ENCODE measurements at regions not wholly inside any gene's neighbourhood (a gene's known extent, or its start where the extent isn't known, plus 50 kb on each side); places are given as distances from the start of the nearest gene placed in this dataset.
"Not testable (repeated sequence)": the region's sequence is repeated elsewhere in the genome, so short reads cannot be mapped to it uniquely, and the experiment has no call there.

- H3K4me3 ChIP-seq (ENCODE audit: low read length): no peak overlapping the region
- H3K36me3 ChIP-seq (ENCODE audit: control insufficient read depth, insufficient read depth, low read length, severe bottlenecking): no peaks in the 10 kb centered on the region
- no peaks in the 10 kb centered on the region for H3K27me3 ChIP-seq (replicated peaks; ENCODE audit: control insufficient read depth, insufficient read depth, low read length)
- H3K9ac ChIP-seq (ENCODE audit: low read length): no peak overlapping the region
- no peaks in the 10 kb centered on the region for H3K4me1 ChIP-seq (ENCODE audit: control insufficient read depth, insufficient read depth, low read length)
- H3K9me3 ChIP-seq (ENCODE audit: control insufficient read depth, low read length): no peaks in the 10 kb centered on the region
- no peak for DNase-seq (ENCODE audit: low read depth)
These were observed 197.3 kb downstream of the ANKRD30B start for GRCh38 chr18:14945286-14945685.

- H3K36me3 ChIP-seq (ENCODE audit: control insufficient read depth, insufficient read depth, low read length, severe bottlenecking): no peaks in the 10 kb centered on the region
- DNase-seq (ENCODE audit: low read depth): no peak
- H3K27me3 ChIP-seq (replicated peaks; ENCODE audit: control insufficient read depth, insufficient read depth, low read length): no peaks in the 10 kb centered on the region
- no peaks in the 10 kb centered on the region for H3K4me1 ChIP-seq (ENCODE audit: control insufficient read depth, insufficient read depth, low read length)
- no peaks in the 10 kb centered on the region for H3K9me3 ChIP-seq (ENCODE audit: control insufficient read depth, low read length)
- no peak overlapping the region for H3K4me3 ChIP-seq (ENCODE audit: low read length)
- H3K9ac ChIP-seq (ENCODE audit: low read length): no peak overlapping the region
These were observed 198.0 kb downstream of the ANKRD30B start for GRCh38 chr18:14945984-14946383.

- H3K4me1 ChIP-seq (ENCODE audit: control insufficient read depth, insufficient read depth, low read length); H3K27me3 ChIP-seq (replicated peaks; ENCODE audit: control insufficient read depth, insufficient read depth, low read length); DNase-seq (ENCODE audit: low read depth); H3K9ac ChIP-seq (ENCODE audit: low read length); H3K36me3 ChIP-seq (ENCODE audit: control insufficient read depth, insufficient read depth, low read length, severe bottlenecking); H3K4me3 ChIP-seq (ENCODE audit: low read length); H3K9me3 ChIP-seq (ENCODE audit: control insufficient read depth, low read length): not testable (repeated sequence)
These were observed 198.9 kb downstream of the ANKRD30B start for GRCh38 chr18:14946741-14947470.

- no peak for DNase-seq (ENCODE audit: low read depth)
- Histone ChIP-seq H3K9ac (ENCODE audit: low read length) (no peak overlapping the region), H3K9me3 (ENCODE audit: control insufficient read depth, low read length) (no peaks in the 10 kb centered on the region), H3K4me1 (ENCODE audit: control insufficient read depth, insufficient read depth, low read length) (no peaks in the 10 kb centered on the region), H3K4me3 (ENCODE audit: low read length) (no peak overlapping the region), H3K27me3 (replicated peaks; ENCODE audit: control insufficient read depth, insufficient read depth, low read length) (no peaks in the 10 kb centered on the region), H3K36me3 (ENCODE audit: control insufficient read depth, insufficient read depth, low read length, severe bottlenecking) (no peaks in the 10 kb centered on the region)
These were observed 199.7 kb downstream of the ANKRD30B start for GRCh38 chr18:14947482-14948162.

- H3K4me1 ChIP-seq (ENCODE audit: control insufficient read depth, insufficient read depth, low read length): no peaks in the 10 kb centered on the region
- no peak overlapping the region for H3K9ac ChIP-seq (ENCODE audit: low read length)
- H3K4me3 ChIP-seq (ENCODE audit: low read length): no peak overlapping the region
- no peaks in the 10 kb centered on the region for H3K9me3 ChIP-seq (ENCODE audit: control insufficient read depth, low read length)
- DNase-seq (ENCODE audit: low read depth): no peak
- no peaks in the 10 kb centered on the region for H3K27me3 ChIP-seq (replicated peaks; ENCODE audit: control insufficient read depth, insufficient read depth, low read length)
- no peaks in the 10 kb centered on the region for H3K36me3 ChIP-seq (ENCODE audit: control insufficient read depth, insufficient read depth, low read length, severe bottlenecking)
These were observed 200.2 kb downstream of the ANKRD30B start for GRCh38 chr18:14948163-14948540.

DNA sequence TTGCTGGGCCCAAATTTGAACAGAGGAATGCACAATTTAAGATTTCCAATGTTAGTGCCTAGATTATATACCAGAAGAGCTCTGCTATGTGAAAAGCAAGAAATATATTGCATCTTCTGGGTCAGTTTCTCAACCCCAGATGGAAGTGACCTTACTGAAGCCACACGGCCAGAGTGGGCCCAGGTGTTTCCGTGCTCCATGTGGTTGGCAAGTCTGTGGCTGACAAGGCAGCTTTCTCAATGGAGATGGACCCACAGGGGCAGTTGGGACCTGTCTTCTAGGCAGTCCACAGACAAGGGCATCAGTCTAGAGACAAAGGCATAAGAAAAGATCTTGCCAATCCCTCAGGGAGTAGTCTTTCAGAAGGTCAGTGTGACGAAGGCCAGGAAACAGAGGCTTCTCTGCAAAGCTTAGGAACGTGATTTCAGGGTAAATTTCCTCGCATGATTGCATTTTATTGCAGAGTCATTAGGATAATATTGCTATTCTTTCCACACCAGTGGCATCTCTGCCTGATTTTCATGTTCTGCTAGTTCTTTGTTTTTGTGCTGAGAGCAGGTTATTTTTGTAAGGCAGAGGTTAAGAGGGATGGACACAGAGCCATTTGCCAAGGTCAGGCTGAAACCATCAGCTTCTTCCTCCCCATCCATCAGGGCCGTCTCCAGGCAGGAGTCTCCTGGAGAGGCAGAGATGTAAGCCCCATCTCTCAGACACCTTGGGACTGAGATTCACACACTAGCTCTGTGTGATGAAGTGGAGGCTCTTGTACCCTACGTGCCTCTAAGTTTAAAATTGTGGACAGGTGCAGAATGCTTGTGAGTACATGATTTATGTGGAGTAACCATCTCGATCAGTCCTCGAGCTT is 202.1 kb downstream of the ANKRD30B start:
- Histone ChIP-seq H3K36me3 (ENCODE audit: control insufficient read depth, insufficient read depth, low read length, severe bottlenecking) (no peaks in the 10 kb centered on the region), H3K4me1 (ENCODE audit: control insufficient read depth, insufficient read depth, low read length) (no peaks in the 10 kb centered on the region), H3K27me3 (replicated peaks; ENCODE audit: control insufficient read depth, insufficient read depth, low read length) (no peaks in the 10 kb centered on the region), H3K9me3 (ENCODE audit: control insufficient read depth, low read length) (no peaks in the 10 kb centered on the region), H3K4me3 (ENCODE audit: low read length) (no peak overlapping the region), H3K9ac (ENCODE audit: low read length) (no peak overlapping the region)
- no peak for DNase-seq (ENCODE audit: low read depth)

GRCh38 chr18:14952444-14953077 is 204.6 kb downstream of the ANKRD30B start:
- H3K36me3 ChIP-seq (ENCODE audit: control insufficient read depth, insufficient read depth, low read length, severe bottlenecking); H3K27me3 ChIP-seq (replicated peaks; ENCODE audit: control insufficient read depth, insufficient read depth, low read length); H3K4me1 ChIP-seq (ENCODE audit: control insufficient read depth, insufficient read depth, low read length); H3K4me3 ChIP-seq (ENCODE audit: low read length); DNase-seq (ENCODE audit: low read depth); H3K9ac ChIP-seq (ENCODE audit: low read length); H3K9me3 ChIP-seq (ENCODE audit: control insufficient read depth, low read length): not testable (repeated sequence)

GRCh38 chr18:14958701-14959100 is 210.7 kb downstream of the ANKRD30B start:
- no peak for DNase-seq (ENCODE audit: low read depth)
- Histone ChIP-seq H3K4me3 (ENCODE audit: low read length) (no peak overlapping the region), H3K36me3 (ENCODE audit: control insufficient read depth, insufficient read depth, low read length, severe bottlenecking) (no peaks in the 10 kb centered on the region), H3K9ac (ENCODE audit: low read length) (no peak overlapping the region), H3K27me3 (replicated peaks; ENCODE audit: control insufficient read depth, insufficient read depth, low read length) (no peaks in the 10 kb centered on the region), H3K9me3 (ENCODE audit: control insufficient read depth, low read length) (no peaks in the 10 kb centered on the region), H3K4me1 (ENCODE audit: control insufficient read depth, insufficient read depth, low read length) (no peaks in the 10 kb centered on the region)

DNA sequence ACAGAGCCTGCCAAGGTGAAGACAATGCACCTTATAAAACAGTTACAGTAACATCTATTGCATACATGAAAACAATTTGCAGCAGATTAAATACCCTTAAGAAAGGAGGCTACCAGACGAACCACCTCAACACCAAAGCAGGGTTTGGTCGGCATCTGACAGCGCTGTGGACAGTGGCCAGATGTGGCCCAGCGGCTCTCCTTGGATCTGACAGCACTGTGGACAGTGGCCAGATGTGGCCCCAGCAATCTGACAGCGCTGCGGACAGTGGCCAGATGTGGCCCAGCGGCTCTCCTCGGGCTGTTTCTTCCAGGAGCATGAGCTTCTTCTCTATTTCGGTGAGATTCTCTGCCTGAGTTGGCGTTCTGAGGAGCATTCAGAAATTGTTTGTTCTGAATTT is 211.6 kb downstream of the ANKRD30B start:
- DNase-seq (ENCODE audit: low read depth): no peak
- no peaks in the 10 kb centered on the region for H3K36me3 ChIP-seq (ENCODE audit: control insufficient read depth, insufficient read depth, low read length, severe bottlenecking)
- no peak overlapping the region for H3K9ac ChIP-seq (ENCODE audit: low read length)
- H3K27me3 ChIP-seq (replicated peaks; ENCODE audit: control insufficient read depth, insufficient read depth, low read length): no peaks in the 10 kb centered on the region
- H3K4me3 ChIP-seq (ENCODE audit: low read length): no peak overlapping the region
- no peaks in the 10 kb centered on the region for H3K4me1 ChIP-seq (ENCODE audit: control insufficient read depth, insufficient read depth, low read length)
- H3K9me3 ChIP-seq (ENCODE audit: control insufficient read depth, low read length): no peaks in the 10 kb centered on the region

DNA sequence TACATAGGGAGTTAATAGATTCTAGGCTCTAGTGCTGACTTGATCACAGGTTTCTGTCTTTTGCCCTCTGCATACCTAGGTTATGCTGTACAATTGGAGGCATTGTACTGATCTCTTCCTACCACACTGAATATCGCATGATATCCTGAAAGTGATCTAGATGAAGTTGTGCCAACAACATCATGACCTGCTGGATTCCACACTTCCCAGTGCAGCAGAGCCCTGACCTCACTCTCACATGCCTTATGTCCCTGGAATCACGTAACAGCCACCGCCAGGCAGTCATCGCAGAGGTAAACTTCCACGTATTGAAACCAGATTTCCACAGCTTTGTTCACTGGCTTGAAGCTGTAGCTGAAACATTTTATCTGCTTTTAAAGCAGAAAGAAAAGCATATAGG is 214.0 kb downstream of the ANKRD30B start:
- Histone ChIP-seq H3K36me3 (ENCODE audit: control insufficient read depth, insufficient read depth, low read length, severe bottlenecking) (no peaks in the 10 kb centered on the region), H3K4me3 (ENCODE audit: low read length) (no peak overlapping the region), H3K27me3 (replicated peaks; ENCODE audit: control insufficient read depth, insufficient read depth, low read length) (no peaks in the 10 kb centered on the region), H3K4me1 (ENCODE audit: control insufficient read depth, insufficient read depth, low read length) (no peaks in the 10 kb centered on the region), H3K9ac (ENCODE audit: low read length) (no peak overlapping the region), H3K9me3 (ENCODE audit: control insufficient read depth, low read length) (no peaks in the 10 kb centered on the region)
- DNase-seq (ENCODE audit: low read depth): no peak

- Histone ChIP-seq H3K36me3 (ENCODE audit: control insufficient read depth, insufficient read depth, low read length, severe bottlenecking) (no peaks in the 10 kb centered on the region), H3K4me3 (ENCODE audit: low read length) (no peak overlapping the region), H3K4me1 (ENCODE audit: control insufficient read depth, insufficient read depth, low read length) (no peaks in the 10 kb centered on the region), H3K9me3 (ENCODE audit: control insufficient read depth, low read length) (no peaks in the 10 kb centered on the region), H3K9ac (ENCODE audit: low read length) (no peak overlapping the region), H3K27me3 (replicated peaks; ENCODE audit: control insufficient read depth, insufficient read depth, low read length) (no peaks in the 10 kb centered on the region)
- DNase-seq (ENCODE audit: low read depth): no peak
These were observed 214.7 kb downstream of the ANKRD30B start for GRCh38 chr18:14962626-14963025.
